SK-N-MC (cell line): ENCODE measurements at regions not wholly inside any gene's neighbourhood (a gene's known extent, or its start where the extent isn't known, plus 50 kb on each side); places are given as distances from the start of the nearest gene placed in this dataset.

Experiments
- DNase-seq: peaks from one replicate; pipeline ENCODE4 v3.0.0-alpha.2; 2011; ENCODE audit warnings: low read depth, low spot score
- H3K27ac ChIP-seq: fragments of 200-600 bp; sonication (generic); 2 replicates; pipeline ENCODE4 v1.5.1; 2016; ENCODE audit warnings: mixed run types
- H3K36me3 ChIP-seq: fragments of 200-600 bp; sonication (generic); 2 replicates; pipeline ENCODE4 v1.6.1; 2017; ENCODE audit warnings: antibody characterized with exemption, low read length, mixed read lengths; ENCODE audit not compliant: insufficient read depth
- H3K4me3 ChIP-seq: fragments of 200-600 bp; sonication (generic); 2 replicates; pipeline ENCODE4 v1.5.1; 2016
- H3K9ac ChIP-seq: fragments of 200-600 bp; sonication (generic); 2 replicates; pipeline ENCODE4 v1.8.0; 2017; ENCODE audit warnings: mixed run types, mixed read lengths; ENCODE audit not compliant: insufficient read length
- H3K9me3 ChIP-seq: fragments of 200-600 bp; sonication (generic); 2 replicates; pipeline ENCODE4 v1.6.1; 2017; ENCODE audit warnings: low read depth, mild to moderate bottlenecking, antibody characterized with exemption, low read length, moderate library complexity, mixed read lengths
- EZH2 ChIP-seq: fragments of 200-600 bp; sonication (generic); IDR thresholded peaks from one replicate; pipeline ENCODE4 v1.6.1; 2017; ENCODE audit warnings: antibody characterized with exemption
- FOXP2 ChIP-seq: optimal IDR thresholded peaks from 2 replicates; pipeline ENCODE3; 2011; ENCODE audit warnings: mild to moderate bottlenecking, moderate library complexity; ENCODE audit not compliant: insufficient read depth; ENCODE audit errors: extremely low read length, control extremely low read depth
- POLR2AphosphoS5 ChIP-seq: IDR thresholded peaks from 2 replicates; pipeline ENCODE4 v1.6.1; 2012; ENCODE audit warnings: mild to moderate bottlenecking, low read depth, low read length, borderline replicate concordance

DNA sequence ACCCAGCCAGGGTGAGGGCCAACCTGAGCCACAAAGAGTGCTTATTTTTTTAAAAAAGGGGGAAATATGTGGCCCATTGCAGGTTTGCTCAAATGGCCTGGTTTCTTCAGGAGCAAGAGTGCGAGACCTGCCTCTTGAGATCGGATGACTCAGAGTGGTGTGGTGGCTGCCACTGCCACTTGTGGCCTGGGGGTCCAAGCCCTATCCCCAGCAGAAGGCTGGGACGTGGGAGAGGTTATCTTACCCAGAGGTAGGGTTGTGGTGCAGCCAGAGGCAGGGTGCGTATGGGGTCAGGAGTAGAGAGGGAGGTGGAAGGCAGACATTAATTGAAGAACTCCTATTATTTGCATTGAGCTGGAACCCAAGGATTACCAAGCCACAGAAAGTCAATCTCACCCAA lies 83.2 kb upstream of the SMAD3 start:
- H3K27ac ChIP-seq = no peak overlapping the region
- no peaks in the 10 kb centered on the region for H3K9me3 ChIP-seq
- no peak for DNase-seq
- no peak overlapping the region for H3K9ac ChIP-seq
- no peak overlapping the region for H3K4me3 ChIP-seq
- TF ChIP-seq POLR2AphosphoS5 = no peak
- TF ChIP-seq EZH2 = no peak
- no peak for TF ChIP-seq FOXP2
- no peaks in the 10 kb centered on the region for H3K36me3 ChIP-seq

GRCh38 chr15:66982816-66983215 lies 82.6 kb upstream of the SMAD3 start:
- Histone ChIP-seq H3K36me3 (no peaks in the 10 kb centered on the region), H3K27ac (no peak overlapping the region), H3K9me3 (no peaks in the 10 kb centered on the region), H3K4me3 (no peak overlapping the region), H3K9ac (no peak overlapping the region)
- no peak for DNase-seq
- TF ChIP-seq EZH2 (no peak), FOXP2 (no peak), POLR2AphosphoS5 (no peak)

DNA sequence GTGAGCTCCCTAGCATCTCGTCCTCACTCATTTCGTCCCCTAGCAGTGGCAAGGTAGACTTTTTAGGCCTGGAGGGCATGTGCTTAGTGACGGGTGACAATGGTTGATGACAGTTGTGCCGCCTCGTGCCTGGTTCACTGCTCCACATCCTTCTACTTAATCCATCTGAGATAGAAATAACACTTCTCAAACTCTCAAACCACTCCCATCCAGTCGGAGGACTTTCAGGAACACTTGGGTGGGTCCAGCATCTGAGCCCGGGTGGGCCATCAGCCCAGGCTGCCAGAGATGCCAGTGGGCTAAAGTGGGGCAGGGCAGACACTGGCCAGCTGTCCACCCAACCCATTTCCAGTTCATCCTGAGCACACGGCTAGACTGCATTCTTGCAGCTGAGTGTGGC lies 79.7 kb upstream of the SMAD3 start:
- Histone ChIP-seq H3K4me3 (no peak overlapping the region), H3K27ac (no peak overlapping the region), H3K36me3 (no peaks in the 10 kb centered on the region), H3K9ac (no peak overlapping the region), H3K9me3 (no peaks in the 10 kb centered on the region)
- no peak for DNase-seq
- TF ChIP-seq FOXP2 (no peak), POLR2AphosphoS5 (no peak), EZH2 (no peak)

DNA sequence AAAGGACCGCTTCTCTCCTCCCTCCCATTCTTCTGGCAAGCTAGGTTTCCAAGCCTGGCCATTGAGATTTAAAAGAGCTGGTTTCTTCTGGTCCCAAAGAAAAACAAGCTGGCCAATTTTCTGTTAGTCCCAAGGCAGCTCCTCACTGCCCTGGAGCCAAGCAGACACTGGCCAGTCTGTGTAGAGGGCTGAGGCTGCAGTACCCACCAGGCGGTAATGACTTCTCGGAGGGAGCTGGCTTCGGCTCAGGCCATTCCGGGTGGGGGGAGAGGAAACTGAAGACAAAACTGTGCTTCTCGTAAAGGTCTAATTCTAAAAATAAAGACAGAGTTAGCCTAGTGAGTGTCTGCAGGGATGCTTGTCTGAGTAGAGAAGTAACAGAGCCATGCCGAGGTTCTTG lies 78.5 kb upstream of the SMAD3 start:
- no peak overlapping the region for H3K9ac ChIP-seq
- DNase-seq = no peak
- H3K4me3 ChIP-seq = no peak overlapping the region
- H3K9me3 ChIP-seq = no peaks in the 10 kb centered on the region
- TF ChIP-seq POLR2AphosphoS5 (no peak), EZH2 (no peak)
- no peaks in the 10 kb centered on the region for H3K36me3 ChIP-seq
- no peak overlapping the region for H3K27ac ChIP-seq

GRCh38 chr15:66993090-66993489 lies 72.3 kb upstream of the SMAD3 start:
- TF ChIP-seq POLR2AphosphoS5 (no peak), EZH2 (no peak)
- H3K4me3 ChIP-seq = no peak overlapping the region
- no peaks in the 10 kb centered on the region for H3K9me3 ChIP-seq
- no peak overlapping the region for H3K9ac ChIP-seq
- DNase-seq = no peak
- no peak overlapping the region for H3K27ac ChIP-seq
- H3K36me3 ChIP-seq = no peaks in the 10 kb centered on the region

GRCh38 chr15:66993874-66994696 lies 71.3 kb upstream of the SMAD3 start:
- Histone ChIP-seq H3K4me3 (no peak overlapping the region), H3K9ac (no peak overlapping the region), H3K9me3 (no peaks in the 10 kb centered on the region), H3K27ac (no peak overlapping the region), H3K36me3 (no peaks in the 10 kb centered on the region)
- DNase-seq = no peak
- TF ChIP-seq EZH2 (no peak), POLR2AphosphoS5 (no peak), FOXP2 (no peak)

DNA sequence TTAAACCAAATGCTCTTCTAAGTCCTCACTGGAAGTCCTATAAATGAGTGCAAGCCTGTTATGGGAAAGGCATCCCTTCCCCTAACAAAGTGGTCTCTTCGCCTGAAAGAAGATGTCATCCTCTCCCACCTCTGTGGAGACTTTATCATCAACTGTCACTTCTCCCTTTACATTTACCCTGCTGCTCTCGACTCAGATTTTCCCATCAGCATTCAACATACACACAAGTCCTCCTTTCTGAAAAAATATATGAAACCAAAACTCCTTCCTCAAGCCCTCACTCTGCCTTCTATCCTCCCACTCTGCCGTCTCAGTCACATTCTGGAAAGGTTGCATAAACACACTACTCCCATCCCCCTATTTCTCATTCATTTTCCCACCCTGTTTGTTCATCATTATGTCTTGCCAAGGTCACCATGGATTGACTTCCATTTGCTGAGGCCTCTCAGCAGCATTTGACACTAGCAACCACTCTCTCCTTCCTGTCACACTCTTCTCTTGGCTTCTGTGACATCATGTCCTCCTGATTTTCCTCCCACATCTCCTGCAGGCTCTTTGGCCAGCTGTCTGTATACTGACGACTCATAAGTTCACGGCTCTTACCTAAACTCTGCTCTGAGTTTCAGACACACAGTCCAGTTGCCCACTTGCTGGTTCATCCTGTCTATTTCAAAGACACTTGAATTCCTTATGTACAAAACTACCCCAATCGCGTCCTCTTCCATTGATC lies 70.3 kb upstream of the SMAD3 start:
- H3K4me3 ChIP-seq = no peak overlapping the region
- H3K9ac ChIP-seq = no peak overlapping the region
- TF ChIP-seq POLR2AphosphoS5 (no peak), FOXP2 (no peak), EZH2 (no peak)
- H3K9me3 ChIP-seq = no peaks in the 10 kb centered on the region
- H3K36me3 ChIP-seq = no peaks in the 10 kb centered on the region
- H3K27ac ChIP-seq = no peak overlapping the region
- no peak for DNase-seq

DNA sequence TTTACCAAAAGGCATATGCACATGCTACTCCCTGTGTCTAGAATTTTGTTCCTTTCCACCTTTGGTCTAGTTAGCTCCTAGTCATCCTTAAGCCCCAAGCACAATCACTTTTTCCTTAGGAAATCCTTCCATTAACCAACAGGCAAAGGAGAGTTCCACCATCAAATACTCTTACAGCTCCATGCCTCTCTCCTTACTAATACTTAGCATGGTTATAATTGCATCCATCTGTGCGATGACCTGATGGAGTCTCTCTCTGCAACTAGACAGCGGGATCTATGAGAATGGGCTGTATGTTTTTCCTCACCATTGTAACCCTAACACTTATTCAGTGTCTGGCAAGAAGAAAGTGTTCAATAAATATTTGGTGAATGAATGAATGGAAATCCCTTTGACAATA lies 69.3 kb upstream of the SMAD3 start:
- H3K36me3 ChIP-seq = no peaks in the 10 kb centered on the region
- H3K9ac ChIP-seq = no peak overlapping the region
- no peak overlapping the region for H3K4me3 ChIP-seq
- H3K27ac ChIP-seq = no peak overlapping the region
- no peaks in the 10 kb centered on the region for H3K9me3 ChIP-seq
- TF ChIP-seq POLR2AphosphoS5 (no peak), FOXP2 (no peak), EZH2 (no peak)
- DNase-seq = no peak
